WTC11 (cell line): ENCODE measurements at regions not wholly inside any gene's neighbourhood (a gene's known extent, or its start where the extent isn't known, plus 50 kb on each side); places are given as distances from the start of the nearest gene placed in this dataset.
A peak's percentile ranks its signal among the peaks of the same experiment; 100 is the strongest.
"Not testable (repeated sequence)": the region's sequence is repeated elsewhere in the genome, so short reads cannot be mapped to it uniquely, and the experiment has no call there.

Experiments
- ATAC-seq: fragments of 200-7000 bp; cut with Tn5 transposase; 2 replicates; pipeline ENCODE4 v1.10.0; 2021; ENCODE audit warnings: mild to moderate bottlenecking, moderate library complexity
- CTCF ChIA-PET: fragments of 300-600 bp; sonication (Branson Sonifier 250); formaldehyde crosslinking; loops from one replicate; lab custom pipeline; 2021; ENCODE audit warnings: antibody characterized with exemption; lab: Charles Lee
- POLR2A ChIA-PET: fragments of 350-600 bp; sonication (Branson Sonifier 250); formaldehyde crosslinking; loops from one replicate; lab custom pipeline; 2021; ENCODE audit warnings: antibody characterized with exemption; lab: Charles Lee
- DNase-seq: peaks from one replicate; pipeline ENCODE4 v3.0.0; 2021; ENCODE audit warnings: low spot score
- H3K27ac Mint-ChIP-seq: 2 replicates; pipeline ENCODE4 v1.8.0; 2021; ENCODE audit warnings: mixed read lengths
- H3K27me3 Mint-ChIP-seq: 2 replicates; pipeline ENCODE4 v1.8.0; 2021; ENCODE audit warnings: low read depth, mild to moderate bottlenecking, moderate library complexity, mixed read lengths
- H3K36me3 Mint-ChIP-seq: 2 replicates; pipeline ENCODE4 v1.8.0; 2021; ENCODE audit warnings: mixed read lengths
- H3K4me1 Mint-ChIP-seq: 2 replicates; pipeline ENCODE4 v1.8.0; 2022; ENCODE audit warnings: mixed read lengths
- H3K4me3 Mint-ChIP-seq: 2 replicates; pipeline ENCODE4 v1.8.0; 2021; ENCODE audit warnings: mild to moderate bottlenecking, moderate library complexity, mixed read lengths
- H3K9me3 Mint-ChIP-seq: 2 replicates; pipeline ENCODE4 v1.8.0; 2021; ENCODE audit warnings: mixed read lengths
- CREB1 ChIP-seq: sonication (generic); formaldehyde crosslinking; IDR thresholded peaks from 2 replicates; pipeline ENCODE4 v1.8.0; 2023; ENCODE audit warnings: mild to moderate bottlenecking, missing genetic modification reagents
- ELF4 ChIP-seq: sonication (generic); formaldehyde crosslinking; IDR thresholded peaks from 2 replicates; pipeline ENCODE4 v1.8.1; 2022; ENCODE audit warnings: low read depth, mild to moderate bottlenecking, moderate library complexity, missing genetic modification reagents
- ETV6 ChIP-seq: sonication (generic); formaldehyde crosslinking; IDR thresholded peaks from 2 replicates; pipeline ENCODE4 v1.8.1; 2022; ENCODE audit warnings: mild to moderate bottlenecking, missing genetic modification reagents
- IRF2 ChIP-seq: sonication (generic); formaldehyde crosslinking; IDR thresholded peaks from 2 replicates; pipeline ENCODE4 v1.8.0; 2022; ENCODE audit warnings: low read depth, missing genetic modification reagents, borderline replicate concordance
- TEAD1 ChIP-seq: sonication (generic); formaldehyde crosslinking; IDR thresholded peaks from 2 replicates; pipeline ENCODE4 v1.8.0; 2022; ENCODE audit warnings: mild to moderate bottlenecking, missing genetic modification reagents
- ZNF121 ChIP-seq: sonication (generic); formaldehyde crosslinking; IDR thresholded peaks from 2 replicates; pipeline ENCODE4 v1.8.0; 2023; ENCODE audit warnings: missing genetic modification reagents
- ZNF138 ChIP-seq: sonication (generic); formaldehyde crosslinking; conservative IDR thresholded peaks from 2 replicates; pipeline ENCODE4 v1.8.1; 2022; ENCODE audit warnings: mild to moderate bottlenecking, moderate library complexity, missing genetic modification reagents
- TF ChIP-seq, protein P1 (sequence below): sonication (generic); formaldehyde crosslinking; IDR thresholded peaks from 2 replicates; pipeline ENCODE4 v1.8.0; 2022; ENCODE audit warnings: missing genetic modification reagents
- TF ChIP-seq, protein P2 (sequence below): sonication (generic); formaldehyde crosslinking; IDR thresholded peaks from 2 replicates; pipeline ENCODE4 v1.8.1; 2023; ENCODE audit warnings: mild to moderate bottlenecking, moderate library complexity, missing genetic modification reagents
- TF ChIP-seq, protein P3 (sequence below): sonication (generic); formaldehyde crosslinking; IDR thresholded peaks from 2 replicates; pipeline ENCODE4 v1.8.1; 2022; ENCODE audit warnings: low read depth, missing genetic modification reagents, borderline replicate concordance
- TF ChIP-seq, protein P4 (sequence below): sonication (generic); formaldehyde crosslinking; IDR thresholded peaks from 2 replicates; pipeline ENCODE4 v1.8.1; 2023; ENCODE audit warnings: mild to moderate bottlenecking, missing genetic modification reagents, moderate library complexity
- TF ChIP-seq, protein P5 (sequence below): fragments of 250-450 bp; sonication (Bioruptor Pico); IDR thresholded peaks from 2 replicates; pipeline ENCODE4 v1.9.0; 2021; ENCODE audit warnings: mild to moderate bottlenecking
- TF ChIP-seq, protein P6 (sequence below): sonication (generic); formaldehyde crosslinking; IDR thresholded peaks from 2 replicates; pipeline ENCODE4 v1.8.0; 2023; ENCODE audit warnings: mild to moderate bottlenecking, missing genetic modification reagents
- TF ChIP-seq, protein P7 (sequence below): sonication (generic); formaldehyde crosslinking; IDR thresholded peaks from 2 replicates; pipeline ENCODE4 v1.8.1; 2023; ENCODE audit warnings: mild to moderate bottlenecking, missing genetic modification reagents

DNA sequence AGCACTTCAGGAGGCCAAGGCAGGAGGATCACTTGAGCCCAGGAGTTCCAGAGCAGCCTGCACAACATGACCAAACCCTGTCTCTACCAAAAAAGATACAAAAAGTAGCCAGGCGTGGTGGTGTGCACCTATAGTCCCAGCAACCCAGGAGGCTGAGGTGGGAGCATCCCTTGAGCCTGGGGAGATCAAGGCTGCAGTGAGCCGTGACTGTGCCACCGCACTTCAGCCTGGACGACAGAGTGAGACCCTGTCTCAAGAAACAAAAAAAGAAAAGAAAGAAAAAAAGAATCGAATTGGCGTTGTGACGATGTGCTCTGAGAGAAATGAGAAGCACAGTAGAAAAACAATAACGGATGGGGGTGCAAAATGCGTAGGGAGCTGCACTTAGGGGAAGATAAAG is 101.4 kb downstream of the NDFIP1 start:
- H3K9me3 Mint-ChIP-seq = no peaks in the 10 kb centered on the region
- H3K27me3 Mint-ChIP-seq = no peaks in the 10 kb centered on the region
- ATAC-seq = no peak
- POLR2A ChIA-PET = no interaction called here
- TF ChIP-seq, protein P1, sequence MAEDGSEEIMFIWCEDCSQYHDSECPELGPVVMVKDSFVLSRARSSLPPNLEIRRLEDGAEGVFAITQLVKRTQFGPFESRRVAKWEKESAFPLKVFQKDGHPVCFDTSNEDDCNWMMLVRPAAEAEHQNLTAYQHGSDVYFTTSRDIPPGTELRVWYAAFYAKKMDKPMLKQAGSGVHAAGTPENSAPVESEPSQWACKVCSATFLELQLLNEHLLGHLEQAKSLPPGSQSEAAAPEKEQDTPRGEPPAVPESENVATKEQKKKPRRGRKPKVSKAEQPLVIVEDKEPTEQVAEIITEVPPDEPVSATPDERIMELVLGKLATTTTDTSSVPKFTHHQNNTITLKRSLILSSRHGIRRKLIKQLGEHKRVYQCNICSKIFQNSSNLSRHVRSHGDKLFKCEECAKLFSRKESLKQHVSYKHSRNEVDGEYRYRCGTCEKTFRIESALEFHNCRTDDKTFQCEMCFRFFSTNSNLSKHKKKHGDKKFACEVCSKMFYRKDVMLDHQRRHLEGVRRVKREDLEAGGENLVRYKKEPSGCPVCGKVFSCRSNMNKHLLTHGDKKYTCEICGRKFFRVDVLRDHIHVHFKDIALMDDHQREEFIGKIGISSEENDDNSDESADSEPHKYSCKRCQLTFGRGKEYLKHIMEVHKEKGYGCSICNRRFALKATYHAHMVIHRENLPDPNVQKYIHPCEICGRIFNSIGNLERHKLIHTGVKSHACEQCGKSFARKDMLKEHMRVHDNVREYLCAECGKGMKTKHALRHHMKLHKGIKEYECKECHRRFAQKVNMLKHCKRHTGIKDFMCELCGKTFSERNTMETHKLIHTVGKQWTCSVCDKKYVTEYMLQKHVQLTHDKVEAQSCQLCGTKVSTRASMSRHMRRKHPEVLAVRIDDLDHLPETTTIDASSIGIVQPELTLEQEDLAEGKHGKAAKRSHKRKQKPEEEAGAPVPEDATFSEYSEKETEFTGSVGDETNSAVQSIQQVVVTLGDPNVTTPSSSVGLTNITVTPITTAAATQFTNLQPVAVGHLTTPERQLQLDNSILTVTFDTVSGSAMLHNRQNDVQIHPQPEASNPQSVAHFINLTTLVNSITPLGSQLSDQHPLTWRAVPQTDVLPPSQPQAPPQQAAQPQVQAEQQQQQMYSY (CRISPR knock-in tag) = no peak
- peak; percentile 97 for TF ChIP-seq ZNF121 (CRISPR knock-in tag)
- CTCF ChIA-PET = interaction anchor here (1.8 to 1.9 kb wide), 2 partner anchors 13 to 24 kb away, joined by 6 to 10 read pairs; no protein-coding TSS in a partner anchor
- H3K36me3 Mint-ChIP-seq = no peaks in the 10 kb centered on the region
- no peak overlapping the region for H3K4me3 Mint-ChIP-seq
- H3K4me1 Mint-ChIP-seq = peaks cover 31% of the 10 kb centered on the region
- no peak overlapping the region for H3K27ac Mint-ChIP-seq
- DNase-seq = no peak

DNA sequence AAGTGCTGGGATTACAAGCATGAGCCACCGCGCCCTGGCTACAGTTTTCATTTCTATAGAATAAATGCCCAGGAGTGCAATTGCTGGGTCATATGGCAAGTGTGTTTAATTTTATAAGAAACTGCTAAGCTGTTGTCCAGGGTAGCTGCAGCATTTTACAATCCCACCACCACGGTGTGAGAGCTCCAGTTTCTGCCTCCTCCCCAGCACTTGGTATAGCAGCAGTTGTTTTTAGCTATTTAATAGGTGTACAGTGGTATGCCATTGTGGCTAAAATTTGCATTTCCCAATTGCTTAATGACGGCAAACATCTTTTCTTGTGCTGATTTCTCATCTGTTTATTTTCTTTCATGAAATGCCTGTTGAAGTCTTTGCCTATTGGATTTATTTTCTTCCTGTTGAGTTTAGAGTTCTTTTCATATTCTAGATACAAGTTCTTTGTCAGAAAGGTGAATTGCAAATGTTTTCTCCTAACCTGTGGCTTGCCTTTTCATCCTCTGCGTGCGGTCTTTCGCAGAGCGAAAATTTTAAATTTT is 100.3 kb downstream of the NDFIP1 start:
- H3K9me3 Mint-ChIP-seq = no peaks in the 10 kb centered on the region
- no peaks in the 10 kb centered on the region for H3K36me3 Mint-ChIP-seq
- H3K27ac Mint-ChIP-seq = peak overlapping the region; percentile 85
- H3K4me3 Mint-ChIP-seq = no peak overlapping the region
- no peaks in the 10 kb centered on the region for H3K27me3 Mint-ChIP-seq
- peak; percentile 42; the same call in 1 of the 2 replicates for TF ChIP-seq TEAD1
- TF ChIP-seq, protein P2, sequence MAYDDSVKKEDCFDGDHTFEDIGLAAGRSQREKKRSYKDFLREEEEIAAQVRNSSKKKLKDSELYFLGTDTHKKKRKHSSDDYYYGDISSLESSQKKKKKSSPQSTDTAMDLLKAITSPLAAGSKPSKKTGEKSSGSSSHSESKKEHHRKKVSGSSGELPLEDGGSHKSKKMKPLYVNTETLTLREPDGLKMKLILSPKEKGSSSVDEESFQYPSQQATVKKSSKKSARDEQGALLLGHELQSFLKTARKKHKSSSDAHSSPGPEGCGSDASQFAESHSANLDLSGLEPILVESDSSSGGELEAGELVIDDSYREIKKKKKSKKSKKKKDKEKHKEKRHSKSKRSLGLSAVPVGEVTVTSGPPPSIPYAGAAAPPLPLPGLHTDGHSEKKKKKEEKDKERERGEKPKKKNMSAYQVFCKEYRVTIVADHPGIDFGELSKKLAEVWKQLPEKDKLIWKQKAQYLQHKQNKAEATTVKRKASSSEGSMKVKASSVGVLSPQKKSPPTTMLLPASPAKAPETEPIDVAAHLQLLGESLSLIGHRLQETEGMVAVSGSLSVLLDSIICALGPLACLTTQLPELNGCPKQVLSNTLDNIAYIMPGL (CRISPR knock-in tag) = no peak
- CTCF ChIA-PET = interaction anchor here (1.0 to 1.9 kb wide), 2 partner anchors 22 to 25 kb away, joined by 3 to 6 read pairs; no protein-coding TSS in a partner anchor
- peak; percentile 66 for ATAC-seq
- DNase-seq = no peak
- POLR2A ChIA-PET = interaction anchor here (1.0 kb wide), 1 partner anchor 52 kb away, joined by 3 read pairs; no protein-coding TSS in a partner anchor
- peaks cover 41% of the 10 kb centered on the region for H3K4me1 Mint-ChIP-seq

DNA sequence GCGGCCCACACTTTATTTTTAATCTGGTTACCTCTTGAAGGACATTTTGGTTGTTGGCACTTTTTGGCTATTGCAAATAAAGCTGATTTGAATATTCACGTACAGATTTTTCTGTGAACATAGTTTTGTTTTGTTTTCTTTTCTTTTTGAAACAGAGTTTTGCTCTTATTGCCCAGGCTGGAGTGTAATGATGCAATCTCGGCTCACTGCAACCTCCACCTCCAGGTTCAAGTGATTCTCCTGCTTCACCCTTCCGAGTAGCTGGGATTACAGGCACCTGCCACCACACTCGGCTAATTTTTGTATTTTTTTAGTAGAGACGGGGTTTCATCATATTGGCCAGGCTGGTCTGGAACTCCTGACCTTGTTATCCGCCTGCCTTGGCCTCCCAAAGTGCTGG is 99.7 kb downstream of the NDFIP1 start:
- not testable (repeated sequence) for ATAC-seq, H3K9me3 Mint-ChIP-seq, DNase-seq, H3K27me3 Mint-ChIP-seq, H3K36me3 Mint-ChIP-seq
- Mint-ChIP-seq H3K27ac (peak overlapping the region; percentile 83), H3K4me1 (peaks cover 41% of the 10 kb centered on the region), H3K4me3 (peak overlapping the region; percentile 31; the same call in 1 of the 2 replicates)
- CTCF ChIA-PET = interaction anchor here (1.9 kb wide), 1 partner anchor 25 kb away, joined by 6 read pairs; no protein-coding TSS in a partner anchor
- POLR2A ChIA-PET = interaction anchor here (1.0 kb wide), 1 partner anchor 51 kb away, joined by 3 read pairs; no protein-coding TSS in a partner anchor

DNA sequence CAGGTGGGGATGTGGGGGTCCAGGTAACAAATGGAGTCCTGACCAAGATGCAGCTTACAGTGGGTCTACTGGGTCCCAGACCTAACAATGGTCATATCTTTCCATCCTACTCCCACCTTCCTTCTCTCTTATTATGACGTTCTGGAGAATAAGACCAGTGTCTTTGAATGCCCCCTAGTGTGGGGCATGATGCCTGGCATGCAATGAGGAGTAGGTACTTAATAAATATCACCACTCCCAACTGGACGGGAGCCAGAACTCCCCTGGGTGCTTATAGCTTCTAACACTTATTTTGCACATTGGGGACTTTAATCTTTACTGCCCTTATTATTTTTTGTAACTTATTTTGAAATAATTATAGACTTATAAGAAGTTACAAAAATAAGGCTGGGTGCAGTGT is 98.2 kb downstream of the NDFIP1 start:
- peaks cover 45% of the 10 kb centered on the region for H3K4me1 Mint-ChIP-seq
- ChIA-PET CTCF (no interaction called here), POLR2A (interaction anchor here (0.6 kb wide), 1 partner anchor 360 kb away, joined by 3 read pairs; no protein-coding TSS in a partner anchor)
- no peaks in the 10 kb centered on the region for H3K9me3 Mint-ChIP-seq
- DNase-seq (no peak), ATAC-seq (no peak)
- no peak overlapping the region for H3K27ac Mint-ChIP-seq
- no peaks in the 10 kb centered on the region for H3K27me3 Mint-ChIP-seq
- H3K36me3 Mint-ChIP-seq = no peaks in the 10 kb centered on the region
- no peak overlapping the region for H3K4me3 Mint-ChIP-seq
- TF ChIP-seq, protein P3, sequence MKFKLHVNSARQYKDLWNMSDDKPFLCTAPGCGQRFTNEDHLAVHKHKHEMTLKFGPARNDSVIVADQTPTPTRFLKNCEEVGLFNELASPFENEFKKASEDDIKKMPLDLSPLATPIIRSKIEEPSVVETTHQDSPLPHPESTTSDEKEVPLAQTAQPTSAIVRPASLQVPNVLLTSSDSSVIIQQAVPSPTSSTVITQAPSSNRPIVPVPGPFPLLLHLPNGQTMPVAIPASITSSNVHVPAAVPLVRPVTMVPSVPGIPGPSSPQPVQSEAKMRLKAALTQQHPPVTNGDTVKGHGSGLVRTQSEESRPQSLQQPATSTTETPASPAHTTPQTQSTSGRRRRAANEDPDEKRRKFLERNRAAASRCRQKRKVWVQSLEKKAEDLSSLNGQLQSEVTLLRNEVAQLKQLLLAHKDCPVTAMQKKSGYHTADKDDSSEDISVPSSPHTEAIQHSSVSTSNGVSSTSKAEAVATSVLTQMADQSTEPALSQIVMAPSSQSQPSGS (CRISPR knock-in tag) = no peak
- TF ChIP-seq ETV6 = no peak
- TF ChIP-seq ZNF138 = no peak
- TF ChIP-seq, protein P4, sequence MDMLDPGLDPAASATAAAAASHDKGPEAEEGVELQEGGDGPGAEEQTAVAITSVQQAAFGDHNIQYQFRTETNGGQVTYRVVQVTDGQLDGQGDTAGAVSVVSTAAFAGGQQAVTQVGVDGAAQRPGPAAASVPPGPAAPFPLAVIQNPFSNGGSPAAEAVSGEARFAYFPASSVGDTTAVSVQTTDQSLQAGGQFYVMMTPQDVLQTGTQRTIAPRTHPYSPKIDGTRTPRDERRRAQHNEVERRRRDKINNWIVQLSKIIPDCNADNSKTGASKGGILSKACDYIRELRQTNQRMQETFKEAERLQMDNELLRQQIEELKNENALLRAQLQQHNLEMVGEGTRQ (CRISPR knock-in tag) = no peak
- TF ChIP-seq, protein P5, sequence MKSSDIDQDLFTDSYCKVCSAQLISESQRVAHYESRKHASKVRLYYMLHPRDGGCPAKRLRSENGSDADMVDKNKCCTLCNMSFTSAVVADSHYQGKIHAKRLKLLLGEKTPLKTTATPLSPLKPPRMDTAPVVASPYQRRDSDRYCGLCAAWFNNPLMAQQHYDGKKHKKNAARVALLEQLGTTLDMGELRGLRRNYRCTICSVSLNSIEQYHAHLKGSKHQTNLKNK (CRISPR knock-in tag) = no peak
- TF ChIP-seq IRF2 = no peak
- TF ChIP-seq CREB1 = no peak
- no peak for TF ChIP-seq ELF4 (CRISPR knock-in tag)
- TF ChIP-seq, protein P6, sequence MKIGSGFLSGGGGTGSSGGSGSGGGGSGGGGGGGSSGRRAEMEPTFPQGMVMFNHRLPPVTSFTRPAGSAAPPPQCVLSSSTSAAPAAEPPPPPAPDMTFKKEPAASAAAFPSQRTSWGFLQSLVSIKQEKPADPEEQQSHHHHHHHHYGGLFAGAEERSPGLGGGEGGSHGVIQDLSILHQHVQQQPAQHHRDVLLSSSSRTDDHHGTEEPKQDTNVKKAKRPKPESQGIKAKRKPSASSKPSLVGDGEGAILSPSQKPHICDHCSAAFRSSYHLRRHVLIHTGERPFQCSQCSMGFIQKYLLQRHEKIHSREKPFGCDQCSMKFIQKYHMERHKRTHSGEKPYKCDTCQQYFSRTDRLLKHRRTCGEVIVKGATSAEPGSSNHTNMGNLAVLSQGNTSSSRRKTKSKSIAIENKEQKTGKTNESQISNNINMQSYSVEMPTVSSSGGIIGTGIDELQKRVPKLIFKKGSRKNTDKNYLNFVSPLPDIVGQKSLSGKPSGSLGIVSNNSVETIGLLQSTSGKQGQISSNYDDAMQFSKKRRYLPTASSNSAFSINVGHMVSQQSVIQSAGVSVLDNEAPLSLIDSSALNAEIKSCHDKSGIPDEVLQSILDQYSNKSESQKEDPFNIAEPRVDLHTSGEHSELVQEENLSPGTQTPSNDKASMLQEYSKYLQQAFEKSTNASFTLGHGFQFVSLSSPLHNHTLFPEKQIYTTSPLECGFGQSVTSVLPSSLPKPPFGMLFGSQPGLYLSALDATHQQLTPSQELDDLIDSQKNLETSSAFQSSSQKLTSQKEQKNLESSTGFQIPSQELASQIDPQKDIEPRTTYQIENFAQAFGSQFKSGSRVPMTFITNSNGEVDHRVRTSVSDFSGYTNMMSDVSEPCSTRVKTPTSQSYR (CRISPR knock-in tag) = no peak
- no peak for TF ChIP-seq ZNF121 (CRISPR knock-in tag)
- TF ChIP-seq, protein P7, sequence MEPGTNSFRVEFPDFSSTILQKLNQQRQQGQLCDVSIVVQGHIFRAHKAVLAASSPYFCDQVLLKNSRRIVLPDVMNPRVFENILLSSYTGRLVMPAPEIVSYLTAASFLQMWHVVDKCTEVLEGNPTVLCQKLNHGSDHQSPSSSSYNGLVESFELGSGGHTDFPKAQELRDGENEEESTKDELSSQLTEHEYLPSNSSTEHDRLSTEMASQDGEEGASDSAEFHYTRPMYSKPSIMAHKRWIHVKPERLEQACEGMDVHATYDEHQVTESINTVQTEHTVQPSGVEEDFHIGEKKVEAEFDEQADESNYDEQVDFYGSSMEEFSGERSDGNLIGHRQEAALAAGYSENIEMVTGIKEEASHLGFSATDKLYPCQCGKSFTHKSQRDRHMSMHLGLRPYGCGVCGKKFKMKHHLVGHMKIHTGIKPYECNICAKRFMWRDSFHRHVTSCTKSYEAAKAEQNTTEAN (CRISPR knock-in tag) = no peak
